ENCODE measurements at regions not wholly inside any gene's neighbourhood (a gene's known extent, or its start where the extent isn't known, plus 50 kb on each side); places are given as distances from the start of the nearest gene placed in this dataset.

DNA sequence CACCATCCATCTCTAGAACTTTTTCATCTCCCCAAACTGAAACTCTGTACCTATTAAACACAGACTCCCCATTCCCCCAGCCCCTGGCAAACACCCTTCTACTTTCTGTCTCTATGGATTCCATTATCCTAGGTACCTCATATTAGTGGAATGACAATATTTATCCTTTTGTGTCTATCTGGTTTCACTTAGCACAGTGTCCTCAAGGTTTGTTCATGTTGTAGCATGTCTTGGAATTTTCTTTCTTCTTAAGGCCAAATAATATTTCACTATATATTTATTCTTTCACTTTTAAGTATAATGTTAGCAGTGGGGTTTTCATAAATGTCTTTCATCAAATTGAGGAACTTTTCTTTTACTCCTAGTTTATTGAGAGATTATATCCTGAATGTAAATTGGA lies 56.8 kb upstream of the DSP start (continued):
- TF ChIP-seq, protein P1, sequence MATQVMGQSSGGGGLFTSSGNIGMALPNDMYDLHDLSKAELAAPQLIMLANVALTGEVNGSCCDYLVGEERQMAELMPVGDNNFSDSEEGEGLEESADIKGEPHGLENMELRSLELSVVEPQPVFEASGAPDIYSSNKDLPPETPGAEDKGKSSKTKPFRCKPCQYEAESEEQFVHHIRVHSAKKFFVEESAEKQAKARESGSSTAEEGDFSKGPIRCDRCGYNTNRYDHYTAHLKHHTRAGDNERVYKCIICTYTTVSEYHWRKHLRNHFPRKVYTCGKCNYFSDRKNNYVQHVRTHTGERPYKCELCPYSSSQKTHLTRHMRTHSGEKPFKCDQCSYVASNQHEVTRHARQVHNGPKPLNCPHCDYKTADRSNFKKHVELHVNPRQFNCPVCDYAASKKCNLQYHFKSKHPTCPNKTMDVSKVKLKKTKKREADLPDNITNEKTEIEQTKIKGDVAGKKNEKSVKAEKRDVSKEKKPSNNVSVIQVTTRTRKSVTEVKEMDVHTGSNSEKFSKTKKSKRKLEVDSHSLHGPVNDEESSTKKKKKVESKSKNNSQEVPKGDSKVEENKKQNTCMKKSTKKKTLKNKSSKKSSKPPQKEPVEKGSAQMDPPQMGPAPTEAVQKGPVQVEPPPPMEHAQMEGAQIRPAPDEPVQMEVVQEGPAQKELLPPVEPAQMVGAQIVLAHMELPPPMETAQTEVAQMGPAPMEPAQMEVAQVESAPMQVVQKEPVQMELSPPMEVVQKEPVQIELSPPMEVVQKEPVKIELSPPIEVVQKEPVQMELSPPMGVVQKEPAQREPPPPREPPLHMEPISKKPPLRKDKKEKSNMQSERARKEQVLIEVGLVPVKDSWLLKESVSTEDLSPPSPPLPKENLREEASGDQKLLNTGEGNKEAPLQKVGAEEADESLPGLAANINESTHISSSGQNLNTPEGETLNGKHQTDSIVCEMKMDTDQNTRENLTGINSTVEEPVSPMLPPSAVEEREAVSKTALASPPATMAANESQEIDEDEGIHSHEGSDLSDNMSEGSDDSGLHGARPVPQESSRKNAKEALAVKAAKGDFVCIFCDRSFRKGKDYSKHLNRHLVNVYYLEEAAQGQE (IDR thresholded peaks at IDR 0.05; ENCODE audit: unreplicated experiment): no peak
- no peak for TF ChIP-seq EZH2 (IDR thresholded peaks at IDR 0.05; ENCODE audit: low read depth, unreplicated experiment)
- no peak for TF ChIP-seq JUNB (IDR thresholded peaks at IDR 0.05; ENCODE audit: unreplicated experiment)
- TF ChIP-seq CREB1 (CRISPR knock-in tag; IDR thresholded peaks at IDR 0.05; ENCODE audit: low read depth): no peak

DNA sequence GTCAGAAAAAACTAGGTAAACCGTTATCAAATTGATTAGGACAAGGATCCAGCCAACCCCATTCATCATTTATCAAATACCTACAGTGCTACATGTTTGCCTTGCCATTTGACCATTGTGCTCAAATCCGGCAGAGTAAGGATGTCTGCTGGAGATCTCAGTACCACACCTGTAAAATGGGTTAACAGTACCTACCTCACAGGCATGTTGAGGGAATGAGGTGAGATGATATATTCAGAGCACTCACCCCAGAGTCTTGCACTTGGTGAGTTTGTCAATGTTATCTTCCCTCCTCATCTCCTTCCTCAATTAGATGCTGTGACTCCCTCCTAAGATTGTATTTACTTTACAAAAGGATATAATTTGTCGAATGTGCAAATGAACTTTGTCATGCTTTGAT lies 54.5 kb upstream of the DSP start:
- Mint-ChIP-seq H3K36me3 (ENCODE audit: low read depth) (no peaks in the 10 kb centered on the region), H3K27me3 (ENCODE audit: insufficient read depth, low read depth, poor library complexity) (peaks cover 2% of the 10 kb centered on the region), H3K27ac (no peak overlapping the region), H3K4me1 (peaks cover 2% of the 10 kb centered on the region; the same call in 1 of the 3 replicates), H3K9me3 (no peaks in the 10 kb centered on the region), H3K4me3 (no peak overlapping the region)
- Histone ChIP-seq H3K27me3 (ENCODE audit: insufficient read depth) (no peaks in the 10 kb centered on the region), H3K4me2 (no peak overlapping the region), H3F3A (replicated peaks; ENCODE audit: low read depth) (no peaks in the 10 kb centered on the region), H3K27ac (ENCODE audit: low read depth) (no peak overlapping the region), H3K79me2 (replicated peaks; ENCODE audit: insufficient read depth) (no peaks in the 10 kb centered on the region), H2AFZ (0 out of 2 replicates have a peak overlapping the region, but pooled peaks have one; percentile 18), H3K9me2 (ENCODE audit: insufficient read depth) (no peaks in the 10 kb centered on the region), H3K4me1 (ENCODE audit: insufficient read depth) (no peaks in the 10 kb centered on the region), H3K4me3 (no peak overlapping the region), H4K20me1 (replicated peaks; ENCODE audit: insufficient read depth) (no peaks in the 10 kb centered on the region), H3K36me3 (ENCODE audit: insufficient read depth) (no peaks in the 10 kb centered on the region)
- no peak for DNase-seq (ENCODE audit: low spot score)
- no peak for ATAC-seq
- TF ChIP-seq CREB1 (CRISPR knock-in tag; IDR thresholded peaks at IDR 0.05; ENCODE audit: low read depth) (no peak), POLR2AphosphoS5 (IDR thresholded peaks at IDR 0.05; ENCODE audit: low read depth) (no peak), NANOG (IDR thresholded peaks at IDR 0.05; ENCODE audit: borderline replicate concordance) (no peak), EZH2 (IDR thresholded peaks at IDR 0.05; ENCODE audit: low read depth, unreplicated experiment) (no peak), JUNB (IDR thresholded peaks at IDR 0.05; ENCODE audit: unreplicated experiment) (no peak), ZNF331 (CRISPR knock-in tag; IDR thresholded peaks at IDR 0.05; ENCODE audit: low read depth) (no peak), ZNF114 (CRISPR knock-in tag; IDR thresholded peaks at IDR 0.05) (no peak), STAT1 (IDR thresholded peaks at IDR 0.05; ENCODE audit: unreplicated experiment) (no peak)
- TF ChIP-seq, protein P1 (IDR thresholded peaks at IDR 0.05; ENCODE audit: unreplicated experiment): no peak
- TF ChIP-seq, protein P2, sequence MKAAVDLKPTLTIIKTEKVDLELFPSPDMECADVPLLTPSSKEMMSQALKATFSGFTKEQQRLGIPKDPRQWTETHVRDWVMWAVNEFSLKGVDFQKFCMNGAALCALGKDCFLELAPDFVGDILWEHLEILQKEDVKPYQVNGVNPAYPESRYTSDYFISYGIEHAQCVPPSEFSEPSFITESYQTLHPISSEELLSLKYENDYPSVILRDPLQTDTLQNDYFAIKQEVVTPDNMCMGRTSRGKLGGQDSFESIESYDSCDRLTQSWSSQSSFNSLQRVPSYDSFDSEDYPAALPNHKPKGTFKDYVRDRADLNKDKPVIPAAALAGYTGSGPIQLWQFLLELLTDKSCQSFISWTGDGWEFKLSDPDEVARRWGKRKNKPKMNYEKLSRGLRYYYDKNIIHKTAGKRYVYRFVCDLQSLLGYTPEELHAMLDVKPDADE (IDR thresholded peaks at IDR 0.05): no peak
- TF ChIP-seq, protein P3, sequence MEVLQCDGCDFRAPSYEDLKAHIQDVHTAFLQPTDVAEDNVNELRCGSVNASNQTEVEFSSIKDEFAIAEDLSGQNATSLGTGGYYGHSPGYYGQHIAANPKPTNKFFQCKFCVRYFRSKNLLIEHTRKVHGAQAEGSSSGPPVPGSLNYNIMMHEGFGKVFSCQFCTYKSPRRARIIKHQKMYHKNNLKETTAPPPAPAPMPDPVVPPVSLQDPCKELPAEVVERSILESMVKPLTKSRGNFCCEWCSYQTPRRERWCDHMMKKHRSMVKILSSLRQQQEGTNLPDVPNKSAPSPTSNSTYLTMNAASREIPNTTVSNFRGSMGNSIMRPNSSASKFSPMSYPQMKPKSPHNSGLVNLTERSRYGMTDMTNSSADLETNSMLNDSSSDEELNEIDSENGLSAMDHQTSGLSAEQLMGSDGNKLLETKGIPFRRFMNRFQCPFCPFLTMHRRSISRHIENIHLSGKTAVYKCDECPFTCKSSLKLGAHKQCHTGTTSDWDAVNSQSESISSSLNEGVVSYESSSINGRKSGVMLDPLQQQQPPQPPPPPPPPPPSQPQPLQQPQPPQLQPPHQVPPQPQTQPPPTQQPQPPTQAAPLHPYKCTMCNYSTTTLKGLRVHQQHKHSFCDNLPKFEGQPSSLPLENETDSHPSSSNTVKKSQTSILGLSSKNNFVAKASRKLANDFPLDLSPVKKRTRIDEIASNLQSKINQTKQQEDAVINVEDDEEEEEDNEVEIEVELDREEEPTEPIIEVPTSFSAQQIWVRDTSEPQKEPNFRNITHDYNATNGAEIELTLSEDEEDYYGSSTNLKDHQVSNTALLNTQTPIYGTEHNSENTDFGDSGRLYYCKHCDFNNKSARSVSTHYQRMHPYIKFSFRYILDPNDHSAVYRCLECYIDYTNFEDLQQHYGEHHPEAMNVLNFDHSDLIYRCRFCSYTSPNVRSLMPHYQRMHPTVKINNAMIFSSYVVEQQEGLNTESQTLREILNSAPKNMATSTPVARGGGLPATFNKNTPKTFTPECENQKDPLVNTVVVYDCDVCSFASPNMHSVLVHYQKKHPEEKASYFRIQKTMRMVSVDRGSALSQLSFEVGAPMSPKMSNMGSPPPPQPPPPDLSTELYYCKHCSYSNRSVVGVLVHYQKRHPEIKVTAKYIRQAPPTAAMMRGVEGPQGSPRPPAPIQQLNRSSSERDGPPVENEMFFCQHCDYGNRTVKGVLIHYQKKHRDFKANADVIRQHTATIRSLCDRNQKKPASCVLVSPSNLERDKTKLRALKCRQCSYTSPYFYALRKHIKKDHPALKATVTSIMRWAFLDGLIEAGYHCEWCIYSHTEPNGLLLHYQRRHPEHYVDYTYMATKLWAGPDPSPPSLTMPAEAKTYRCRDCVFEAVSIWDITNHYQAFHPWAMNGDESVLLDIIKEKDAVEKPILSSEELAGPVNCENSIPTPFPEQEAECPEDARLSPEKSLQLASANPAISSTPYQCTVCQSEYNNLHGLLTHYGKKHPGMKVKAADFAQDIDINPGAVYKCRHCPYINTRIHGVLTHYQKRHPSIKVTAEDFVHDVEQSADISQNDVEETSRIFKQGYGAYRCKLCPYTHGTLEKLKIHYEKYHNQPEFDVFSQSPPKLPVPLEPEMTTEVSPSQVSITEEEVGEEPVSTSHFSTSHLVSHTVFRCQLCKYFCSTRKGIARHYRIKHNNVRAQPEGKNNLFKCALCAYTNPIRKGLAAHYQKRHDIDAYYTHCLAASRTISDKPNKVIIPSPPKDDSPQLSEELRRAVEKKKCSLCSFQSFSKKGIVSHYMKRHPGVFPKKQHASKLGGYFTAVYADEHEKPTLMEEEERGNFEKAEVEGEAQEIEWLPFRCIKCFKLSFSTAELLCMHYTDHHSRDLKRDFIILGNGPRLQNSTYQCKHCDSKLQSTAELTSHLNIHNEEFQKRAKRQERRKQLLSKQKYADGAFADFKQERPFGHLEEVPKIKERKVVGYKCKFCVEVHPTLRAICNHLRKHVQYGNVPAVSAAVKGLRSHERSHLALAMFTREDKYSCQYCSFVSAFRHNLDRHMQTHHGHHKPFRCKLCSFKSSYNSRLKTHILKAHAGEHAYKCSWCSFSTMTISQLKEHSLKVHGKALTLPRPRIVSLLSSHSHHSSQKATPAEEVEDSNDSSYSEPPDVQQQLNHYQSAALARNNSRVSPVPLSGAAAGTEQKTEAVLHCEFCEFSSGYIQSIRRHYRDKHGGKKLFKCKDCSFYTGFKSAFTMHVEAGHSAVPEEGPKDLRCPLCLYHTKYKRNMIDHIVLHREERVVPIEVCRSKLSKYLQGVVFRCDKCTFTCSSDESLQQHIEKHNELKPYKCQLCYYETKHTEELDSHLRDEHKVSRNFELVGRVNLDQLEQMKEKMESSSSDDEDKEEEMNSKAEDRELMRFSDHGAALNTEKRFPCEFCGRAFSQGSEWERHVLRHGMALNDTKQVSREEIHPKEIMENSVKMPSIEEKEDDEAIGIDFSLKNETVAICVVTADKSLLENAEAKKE (CRISPR knock-in tag; IDR thresholded peaks at IDR 0.05): no peak
